HEK293T (cell line): ENCODE measurements at regions not wholly inside any gene's neighbourhood (a gene's known extent, or its start where the extent isn't known, plus 50 kb on each side); places are given as distances from the start of the nearest gene placed in this dataset.

Source experiments
- ARNT ChIP-seq: fragments of 450-650 bp; IDR thresholded peaks from 2 replicates; pipeline ENCODE4 v1.6.1; 2017; ENCODE audit warnings: mild to moderate bottlenecking
- BHLHE40 ChIP-seq: fragments of 450-650 bp; IDR thresholded peaks from 2 replicates; pipeline ENCODE4 v1.6.1; 2016; ENCODE audit warnings: mild to moderate bottlenecking, moderate library complexity, borderline replicate concordance
- ELF4 ChIP-seq: fragments of 450-650 bp; IDR thresholded peaks from 2 replicates; pipeline ENCODE4 v1.6.1; 2017; ENCODE audit warnings: antibody characterized with exemption
- FOXA1 ChIP-seq: fragments of 450-650 bp; IDR thresholded peaks from 2 replicates; pipeline ENCODE4 v1.6.1; 2016; ENCODE audit warnings: mild to moderate bottlenecking
- FOXK2 ChIP-seq: fragments of 450-650 bp; IDR thresholded peaks from 2 replicates; pipeline ENCODE4 v1.6.1; 2016; ENCODE audit warnings: mild to moderate bottlenecking
- FOXM1 ChIP-seq: fragments of 450-650 bp; IDR thresholded peaks from 2 replicates; pipeline ENCODE4 v1.6.1; 2017; ENCODE audit warnings: mild to moderate bottlenecking, borderline replicate concordance
- HDGF ChIP-seq: fragments of 450-650 bp; IDR thresholded peaks from 2 replicates; pipeline ENCODE4 v1.6.1; 2017; ENCODE audit warnings: antibody characterized with exemption, borderline replicate concordance
- PKNOX1 ChIP-seq: fragments of 450-650 bp; IDR thresholded peaks from 2 replicates; pipeline ENCODE4 v1.6.1; 2016
- SP1 ChIP-seq: fragments of 450-650 bp; IDR thresholded peaks from 2 replicates; pipeline ENCODE4 v1.6.1; 2017
- SUZ12 ChIP-seq: fragments of 450-650 bp; IDR thresholded peaks from 2 replicates; pipeline ENCODE4 v1.6.1; 2016; ENCODE audit warnings: mild to moderate bottlenecking
- TARDBP ChIP-seq: fragments of 450-650 bp; IDR thresholded peaks from 2 replicates; pipeline ENCODE4 v1.6.1; 2016

- TF ChIP-seq FOXA1 = no peak
- TF ChIP-seq FOXK2 = no peak
- no peak for TF ChIP-seq ARNT
- TF ChIP-seq FOXM1 = no peak
- TF ChIP-seq BHLHE40 = no peak
- TF ChIP-seq SP1 = no peak
- no peak for TF ChIP-seq HDGF
- no peak for TF ChIP-seq PKNOX1
- TF ChIP-seq TARDBP = no peak
- TF ChIP-seq SUZ12 = no peak
- TF ChIP-seq ELF4 = no peak
These were observed 101.1 kb downstream of the DLEU7 start for GRCh38 chr13:50742353-50742752.
